WI38 (cell line): ENCODE measurements at regions not wholly inside any gene's neighbourhood (a gene's known extent, or its start where the extent isn't known, plus 50 kb on each side); places are given as distances from the start of the nearest gene placed in this dataset.

Source experiments
- H3K4me3 ChIP-seq: 2 replicates; pipeline ENCODE4 v1.5.1; 2011; ENCODE audit warnings: low read depth, mild to moderate bottlenecking, control low read depth, low read length
- TF ChIP-seq, protein P1 (sequence below): IDR thresholded peaks from 2 replicates; pipeline ENCODE4 v1.5.1; 2012; ENCODE audit warnings: low read depth, mild to moderate bottlenecking, control low read depth, low read length

DNA sequence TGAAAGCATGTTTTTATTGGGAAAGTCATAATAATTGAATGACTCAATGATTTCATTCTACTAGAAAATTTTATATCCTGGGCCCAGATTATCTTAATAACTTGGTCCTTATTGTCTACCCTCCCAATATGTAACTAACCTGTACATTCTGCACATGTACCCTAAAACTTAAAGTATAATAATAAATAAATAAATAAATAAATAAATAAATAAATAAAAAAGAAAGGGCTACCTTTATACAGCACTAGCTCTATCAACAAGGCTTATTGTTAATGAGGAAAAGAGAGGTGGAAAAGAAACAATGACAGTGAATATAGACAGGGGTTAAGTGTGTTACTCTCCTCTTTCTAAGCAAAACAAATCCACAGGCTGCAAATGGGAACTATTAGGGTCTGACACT, 83.6 kb downstream of the GRIN2B start:
- no peak overlapping the region for H3K4me3 ChIP-seq
- TF ChIP-seq, protein P1, sequence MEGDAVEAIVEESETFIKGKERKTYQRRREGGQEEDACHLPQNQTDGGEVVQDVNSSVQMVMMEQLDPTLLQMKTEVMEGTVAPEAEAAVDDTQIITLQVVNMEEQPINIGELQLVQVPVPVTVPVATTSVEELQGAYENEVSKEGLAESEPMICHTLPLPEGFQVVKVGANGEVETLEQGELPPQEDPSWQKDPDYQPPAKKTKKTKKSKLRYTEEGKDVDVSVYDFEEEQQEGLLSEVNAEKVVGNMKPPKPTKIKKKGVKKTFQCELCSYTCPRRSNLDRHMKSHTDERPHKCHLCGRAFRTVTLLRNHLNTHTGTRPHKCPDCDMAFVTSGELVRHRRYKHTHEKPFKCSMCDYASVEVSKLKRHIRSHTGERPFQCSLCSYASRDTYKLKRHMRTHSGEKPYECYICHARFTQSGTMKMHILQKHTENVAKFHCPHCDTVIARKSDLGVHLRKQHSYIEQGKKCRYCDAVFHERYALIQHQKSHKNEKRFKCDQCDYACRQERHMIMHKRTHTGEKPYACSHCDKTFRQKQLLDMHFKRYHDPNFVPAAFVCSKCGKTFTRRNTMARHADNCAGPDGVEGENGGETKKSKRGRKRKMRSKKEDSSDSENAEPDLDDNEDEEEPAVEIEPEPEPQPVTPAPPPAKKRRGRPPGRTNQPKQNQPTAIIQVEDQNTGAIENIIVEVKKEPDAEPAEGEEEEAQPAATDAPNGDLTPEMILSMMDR: no peak

DNA sequence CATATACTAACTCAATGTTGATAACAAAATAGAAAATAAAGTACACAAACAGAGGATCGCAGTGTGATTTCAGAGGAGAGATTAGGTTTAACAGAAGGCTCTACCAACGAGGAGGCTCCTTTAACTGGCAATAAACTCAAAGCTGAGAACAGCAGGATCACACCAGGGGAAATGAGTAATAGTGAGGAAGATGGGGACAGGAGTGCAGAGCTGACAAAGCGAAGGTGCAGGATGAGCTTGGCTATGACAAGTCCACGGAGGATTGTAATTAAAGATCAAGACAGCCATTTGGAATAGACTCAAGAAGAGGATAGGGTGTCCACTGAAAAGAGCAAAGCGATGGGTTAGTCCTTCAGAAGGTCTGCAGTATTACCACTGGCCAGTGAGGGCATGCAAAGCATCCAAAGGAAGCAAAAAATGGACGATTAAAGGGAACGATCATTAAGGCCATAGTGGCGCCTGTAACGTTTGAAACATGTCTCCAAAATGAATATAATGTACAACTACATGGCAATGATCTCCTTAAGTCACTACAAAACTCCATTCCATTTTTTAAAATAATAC, 85.3 kb downstream of the GRIN2B start:
- TF ChIP-seq, protein P1: no peak
- H3K4me3 ChIP-seq: no peak overlapping the region

DNA sequence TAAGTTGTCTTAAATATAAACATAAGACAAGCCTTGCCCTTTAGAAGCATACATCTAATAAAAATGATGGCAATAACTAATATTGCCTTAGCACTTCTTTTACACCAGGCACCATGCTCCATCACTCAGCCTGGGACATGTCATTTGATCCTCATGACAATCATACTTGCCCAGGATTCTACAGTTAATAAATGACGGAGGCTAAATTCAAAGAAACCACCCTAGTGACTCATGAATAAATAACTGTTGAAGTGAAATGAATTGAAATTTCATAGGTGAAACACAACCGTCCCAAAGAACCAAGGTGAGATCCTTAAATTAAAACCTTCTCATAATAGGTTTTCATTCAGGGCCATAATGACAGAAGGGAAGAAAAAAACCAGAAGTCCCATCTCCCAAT, 89.5 kb downstream of the GRIN2B start:
- TF ChIP-seq, protein P1: no peak
- H3K4me3 ChIP-seq: no peak overlapping the region

DNA sequence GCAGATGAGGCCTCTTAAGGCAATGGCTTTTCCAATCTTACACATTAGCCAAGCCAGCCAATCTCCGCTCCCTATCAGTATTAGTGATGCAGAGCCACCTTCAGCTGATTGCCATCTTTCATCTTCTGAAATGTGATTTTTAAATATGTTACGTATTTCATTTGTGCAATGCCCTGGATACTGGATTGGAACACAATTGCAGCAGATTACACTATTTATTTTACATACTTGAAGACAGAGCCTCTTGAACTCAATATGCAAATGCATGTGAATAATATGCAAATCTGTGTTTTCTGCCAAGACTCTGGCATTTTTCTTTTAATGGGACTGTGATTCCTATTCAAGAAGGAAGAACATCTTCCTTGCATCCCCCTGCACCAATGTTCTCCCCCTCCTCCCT, 90.5 kb downstream of the GRIN2B start:
- H3K4me3 ChIP-seq: no peak overlapping the region
- TF ChIP-seq, protein P1: no peak

DNA sequence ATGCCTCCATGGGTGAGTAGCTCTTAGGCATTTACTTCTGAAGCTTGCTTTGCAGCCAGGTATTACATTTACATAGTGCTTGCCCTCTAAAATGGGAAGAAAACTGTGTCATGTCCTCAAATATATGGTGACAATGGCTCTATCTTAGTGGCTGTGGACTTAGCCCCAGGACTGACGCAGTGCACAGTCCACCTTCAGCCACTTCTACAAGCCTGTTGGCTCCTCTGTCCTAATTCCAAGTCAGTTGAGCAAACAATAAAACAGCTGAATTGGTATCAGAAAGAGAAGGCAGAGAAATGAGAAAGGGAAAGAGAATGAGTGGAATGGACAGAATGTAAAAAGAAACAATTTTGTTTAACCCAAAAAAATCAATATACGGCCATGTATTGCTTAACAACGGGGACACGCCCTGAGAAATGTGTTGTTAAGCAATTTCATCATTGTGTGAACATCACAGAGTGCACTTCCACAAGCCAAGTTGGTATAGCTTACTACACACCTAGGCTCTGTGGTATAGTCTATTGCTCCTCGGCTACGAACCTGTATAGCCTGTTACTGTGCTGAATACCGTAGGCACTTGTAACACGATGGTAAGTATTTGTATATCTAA, 93.5 kb downstream of the GRIN2B start:
- TF ChIP-seq, protein P1: no peak
- H3K4me3 ChIP-seq: no peak overlapping the region

DNA sequence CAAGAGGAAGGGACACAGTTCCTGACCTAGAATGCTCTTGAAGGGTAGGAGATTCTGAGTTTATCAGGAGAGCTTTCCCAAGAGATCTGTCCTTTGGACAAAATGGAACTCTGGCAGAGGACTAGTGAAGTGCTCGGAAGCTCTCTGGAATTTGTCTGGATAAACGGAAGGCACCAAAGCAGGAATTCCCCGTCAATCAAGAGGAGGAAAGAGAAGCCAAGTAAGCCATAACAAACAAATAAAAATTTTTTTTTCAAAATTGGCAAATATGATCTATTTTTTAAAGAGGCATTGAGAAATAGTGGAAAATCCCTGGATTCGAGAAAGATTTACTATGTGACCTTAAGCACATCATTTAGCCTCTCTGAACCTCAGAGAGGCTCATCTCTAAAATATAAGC, 99.2 kb downstream of the GRIN2B start:
- TF ChIP-seq, protein P1: no peak
- H3K4me3 ChIP-seq: no peak overlapping the region

DNA sequence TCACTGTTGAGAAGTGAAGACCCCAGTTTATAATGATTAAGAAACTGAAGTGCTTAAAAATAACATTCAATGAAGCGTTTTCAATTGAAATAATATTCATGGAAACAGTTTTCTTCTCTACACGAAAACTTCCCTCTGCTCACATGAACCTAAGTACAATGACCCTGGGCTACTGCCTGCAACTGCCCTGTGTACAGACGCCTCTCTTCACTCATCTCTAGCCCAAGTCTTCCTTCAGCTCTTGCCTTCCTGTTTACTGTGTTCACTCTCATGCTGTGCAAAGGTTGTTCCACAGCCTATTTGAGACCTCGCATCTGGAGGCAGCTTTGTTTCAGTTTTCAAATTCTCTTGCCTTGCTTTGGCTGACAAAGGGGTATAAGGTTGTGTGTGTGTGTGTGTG, 100.8 kb downstream of the GRIN2B start:
- no peak overlapping the region for H3K4me3 ChIP-seq
- TF ChIP-seq, protein P1: no peak
